Adrenal gland (tissue), 5 donors: ENCODE measurements at regions not wholly inside any gene's neighbourhood (a gene's known extent, or its start where the extent isn't known, plus 50 kb on each side); places are given as distances from the start of the nearest gene placed in this dataset.

Experiments
- CTCF ChIP-seq, 6 experiments: fragments of 450-650 bp in 4 of 6; fragments of 200-600 bp in 2 of 6; sonication (generic) in 1 of 6; IDR thresholded peaks; 1 replicate in 5 of 6; 2 replicates in 1 of 6; pipeline versions ENCODE4 v1.5.1 to v1.8.0; 2016 to 2021; ENCODE audit warnings: antibody characterized with exemption in 6 of 6, mild to moderate bottlenecking in 2 of 6, moderate library complexity in 1 of 6
- POLR2A ChIP-seq, 2 donors: fragments of 450-650 bp; IDR thresholded peaks; one replicate each; pipeline ENCODE4 v1.6.1; 2017; ENCODE audit warnings: antibody characterized with exemption in 2 of 2, mild to moderate bottlenecking in 2 of 2, moderate library complexity in 1 of 2
- donor health status: DM: no; HTN: no; CAD: no.

- TF ChIP-seq CTCF (IDR thresholded peaks at IDR 0.05) (no peak), POLR2A (IDR thresholded peaks at IDR 0.05) (no peak)
These were observed 1035.1 kb upstream of the SLC39A10 start for GRCh38 chr2:194621945-194622344.
